GM21447 (cell line): ENCODE measurements at regions not wholly inside any gene's neighbourhood (a gene's known extent, or its start where the extent isn't known, plus 50 kb on each side); places are given as distances from the start of the nearest gene placed in this dataset.

Experiments used
- ATAC-seq: cut with Tn5 transposase; IDR thresholded peaks from one replicate; pipeline ENCODE4 v1.9.1; 2021; ENCODE audit not compliant: unreplicated experiment

GRCh38 chr4:35138449-35138848 lies 1105.9 kb downstream of the ARAP2 start:
- ATAC-seq, result no peak

DNA sequence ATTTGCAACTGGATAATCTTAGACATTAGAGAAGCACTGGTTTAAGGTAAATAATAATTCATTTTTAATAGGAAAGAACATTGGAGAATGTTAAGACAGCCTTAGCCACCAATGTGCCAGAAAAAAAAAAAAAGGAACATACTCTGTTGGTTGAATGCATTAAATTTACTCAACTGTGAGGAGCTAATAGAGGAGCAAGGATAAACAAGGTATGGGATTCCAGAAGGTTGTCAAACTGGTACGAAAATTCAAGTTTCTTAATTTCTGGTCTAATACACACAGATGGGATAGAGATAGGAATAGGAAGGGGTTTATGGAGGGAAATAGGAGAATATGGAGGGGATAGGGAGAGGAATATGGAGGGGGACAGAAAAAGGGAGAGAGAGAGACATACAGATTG lies 1096.6 kb downstream of the ARAP2 start:
- no peak for ATAC-seq

DNA sequence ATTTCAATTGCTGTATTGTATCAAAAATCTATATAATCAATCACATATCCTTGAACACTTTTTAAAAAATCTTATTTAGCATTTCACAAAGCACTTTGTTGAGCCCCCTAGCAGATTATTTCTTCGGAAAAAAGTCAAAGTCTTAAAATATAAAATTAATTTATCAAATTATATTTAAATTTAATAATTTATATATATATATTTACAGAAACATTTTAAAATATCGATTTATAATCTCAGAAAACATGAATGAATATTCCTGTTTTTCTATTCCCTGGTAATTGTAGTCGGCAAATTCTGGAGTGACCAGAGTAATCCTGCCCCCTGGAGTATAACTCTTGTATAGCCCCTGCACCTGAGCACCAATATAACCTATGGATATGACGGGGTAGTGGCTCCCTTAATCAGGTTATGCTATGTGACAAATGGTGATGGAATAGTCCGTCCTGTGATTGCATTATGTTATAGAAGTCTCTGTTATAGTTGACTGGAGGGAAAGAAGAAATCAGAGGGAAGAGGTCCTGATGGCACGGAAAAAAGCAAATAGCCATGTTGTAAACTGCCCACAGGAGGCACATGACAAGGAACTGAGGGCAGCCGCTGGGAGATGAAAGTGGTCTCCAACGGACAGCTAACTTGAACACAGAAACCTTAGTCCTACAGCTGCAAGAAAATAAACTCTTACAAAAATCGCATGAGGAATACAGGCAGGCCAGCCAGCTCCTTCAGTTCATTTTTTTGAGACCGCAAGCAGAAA lies 1092.3 kb downstream of the ARAP2 start:
- ATAC-seq, result no peak

GRCh38 chr4:35163168-35163567 lies 1081.1 kb downstream of the ARAP2 start:
- no peak for ATAC-seq

- no peak for ATAC-seq
Measured at GRCh38 chr4:35164063-35164462, 1080.3 kb downstream of the ARAP2 start.

GRCh38 chr4:35166466-35166865 lies 1077.8 kb downstream of the ARAP2 start:
- ATAC-seq, result no peak

DNA sequence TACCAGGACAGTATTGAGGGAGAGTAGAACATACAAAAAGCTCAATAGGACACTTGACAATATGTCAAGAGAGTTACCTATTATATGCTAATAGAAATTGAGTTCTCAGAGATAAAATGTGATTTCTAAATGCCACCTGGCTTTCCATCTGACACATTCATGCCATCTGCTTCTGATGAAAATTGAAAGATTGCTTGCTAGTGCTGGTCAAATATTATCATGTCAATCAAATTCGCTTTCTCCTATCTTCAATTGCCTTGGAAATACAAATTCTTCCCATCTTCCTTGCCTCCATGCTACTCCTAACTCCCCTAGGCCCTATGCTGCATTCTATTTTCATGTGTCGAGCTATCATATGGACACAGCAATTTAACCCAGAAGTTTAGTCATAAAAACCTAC lies 1076.9 kb downstream of the ARAP2 start:
- ATAC-seq, result no peak

- ATAC-seq, result no peak
Measured at GRCh38 chr4:35175487-35175886, 1068.8 kb downstream of the ARAP2 start.

GRCh38 chr4:35175894-35176293 lies 1068.4 kb downstream of the ARAP2 start:
- ATAC-seq, result no peak

GRCh38 chr4:35182451-35182850 lies 1061.9 kb downstream of the ARAP2 start:
- no peak for ATAC-seq

DNA sequence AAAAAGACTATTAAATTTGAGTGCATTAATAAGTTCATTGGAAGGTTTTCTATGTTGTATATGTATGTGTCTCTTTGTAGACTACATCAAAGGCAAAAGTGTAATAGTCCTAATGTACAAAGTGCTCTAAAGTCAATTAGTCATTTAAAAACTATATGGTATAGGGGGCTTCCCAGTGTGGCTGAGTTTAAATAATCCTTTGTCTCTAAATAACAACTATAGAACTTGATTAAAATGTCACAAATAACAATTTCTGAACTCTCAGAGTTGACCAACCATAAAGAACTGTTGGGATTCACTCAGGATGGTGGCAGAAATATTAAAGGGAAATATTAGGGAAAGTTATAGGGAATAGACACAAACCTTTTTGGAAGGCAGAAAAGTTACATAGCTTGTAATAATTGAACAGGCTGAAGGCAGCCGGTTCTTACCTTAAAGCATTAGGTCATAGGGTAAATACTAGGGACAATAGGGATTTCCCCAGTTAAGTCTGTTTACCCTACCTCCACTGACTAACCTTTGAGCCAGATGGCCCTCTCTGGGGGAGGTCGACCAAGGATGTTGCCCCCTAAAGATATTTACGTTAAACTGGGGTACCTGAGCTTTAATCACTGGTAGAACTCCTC lies 1054.2 kb downstream of the ARAP2 start:
- ATAC-seq, result no peak

DNA sequence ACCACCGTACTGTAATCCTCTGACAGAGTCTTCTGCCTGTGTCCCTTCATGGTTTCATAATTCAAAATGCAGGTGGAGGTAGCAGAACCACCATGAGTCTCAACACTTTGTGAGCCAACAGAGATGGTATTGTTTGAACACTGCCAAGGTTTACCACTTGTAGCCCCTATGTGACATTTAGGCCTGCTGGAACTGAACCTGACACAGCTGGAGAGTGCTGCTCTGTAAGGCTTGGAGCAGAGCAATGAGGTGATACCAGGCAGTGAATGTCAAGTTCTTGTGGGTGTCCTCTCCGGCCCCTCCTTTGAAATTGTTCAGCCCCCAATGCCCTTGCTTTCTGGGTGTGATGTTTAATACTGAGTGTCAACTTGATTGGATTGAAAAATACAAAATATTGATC lies 1042.9 kb downstream of the ARAP2 start:
- ATAC-seq, result no peak

- no peak for ATAC-seq
Measured at GRCh38 chr4:35216636-35217035, 1027.7 kb downstream of the ARAP2 start.

DNA sequence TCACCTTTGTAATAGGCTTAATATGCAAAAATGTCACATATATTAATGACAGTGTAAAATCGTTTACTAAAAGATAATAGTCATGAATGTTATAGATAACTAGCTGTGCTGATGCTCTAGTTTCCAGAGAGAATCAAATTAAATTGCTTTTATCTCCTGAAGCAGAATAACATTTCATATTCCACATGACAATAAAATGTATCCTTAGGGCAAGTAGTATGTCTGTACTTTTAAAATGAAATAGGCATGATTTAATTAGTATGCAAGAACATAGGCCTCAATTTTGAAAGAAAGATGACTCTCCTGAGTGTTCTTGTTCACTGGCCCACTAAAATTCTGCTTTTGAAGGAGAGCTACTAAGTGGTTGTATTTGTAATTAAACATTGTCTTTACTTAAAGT lies 1027.0 kb downstream of the ARAP2 start:
- no peak for ATAC-seq

- no peak for ATAC-seq
Measured at GRCh38 chr4:35228313-35228712, 1016.0 kb downstream of the ARAP2 start.

- ATAC-seq, result no peak
Measured at GRCh38 chr4:35229021-35229420, 1015.3 kb downstream of the ARAP2 start.

DNA sequence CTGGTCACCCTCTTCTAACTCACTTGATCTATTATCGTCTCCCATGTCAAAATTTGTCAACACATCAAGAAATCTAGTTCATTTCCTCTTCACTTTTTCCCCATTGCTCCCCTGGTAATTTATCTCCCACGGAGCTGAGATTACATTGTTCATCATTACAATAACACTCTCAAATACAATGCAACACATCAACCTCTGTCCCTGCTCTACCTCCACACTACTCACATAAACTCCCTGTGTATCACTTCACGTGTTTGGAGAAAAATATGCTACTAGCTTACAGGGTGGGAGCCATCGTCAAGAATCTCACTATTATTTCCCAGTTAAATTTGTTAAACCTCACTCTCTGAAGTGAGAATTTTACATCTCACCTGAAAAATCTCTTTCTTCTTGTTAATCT lies 1006.4 kb downstream of the ARAP2 start:
- no peak for ATAC-seq

DNA sequence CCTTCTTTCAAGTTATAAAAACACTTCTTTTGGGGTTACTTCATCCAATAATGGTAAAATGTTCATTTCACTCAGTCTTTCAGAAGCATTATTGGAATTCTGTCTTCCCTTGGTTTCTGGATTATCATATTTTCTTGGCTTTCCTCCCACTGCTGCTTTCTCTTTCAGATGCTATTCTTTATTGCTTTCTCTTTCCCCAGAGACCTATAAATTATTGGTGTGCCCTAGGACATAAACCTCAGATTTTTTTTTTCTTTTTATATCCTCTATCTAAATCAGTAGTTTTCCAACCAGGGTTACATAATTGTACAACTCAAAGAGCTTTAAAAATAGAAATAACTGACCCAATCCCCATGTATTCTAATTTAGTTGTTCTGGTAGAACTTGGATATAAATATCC lies 1005.5 kb downstream of the ARAP2 start:
- ATAC-seq, result no peak

DNA sequence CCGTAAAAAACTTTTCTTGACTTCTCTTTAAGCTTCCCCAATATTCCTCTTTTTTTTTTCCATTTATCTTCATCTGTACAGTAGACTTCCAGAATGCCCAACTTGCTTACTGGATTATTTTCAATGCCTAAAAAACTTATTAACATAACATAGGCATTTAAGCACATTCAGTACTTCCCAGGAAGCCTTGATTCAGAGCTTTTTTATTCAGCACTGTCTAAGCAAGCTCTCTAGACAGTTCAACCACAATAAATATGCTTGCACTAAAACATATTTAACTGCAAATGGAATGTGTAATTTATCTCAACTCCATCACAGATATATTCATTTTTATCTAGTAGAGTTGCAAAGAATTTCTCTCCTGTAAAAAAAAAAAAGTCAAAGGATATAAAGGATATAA lies 997.8 kb downstream of the ARAP2 start:
- ATAC-seq, result no peak

- ATAC-seq, result no peak
Measured at GRCh38 chr4:35247047-35247446, 997.3 kb downstream of the ARAP2 start.

- ATAC-seq, result no peak
Measured at GRCh38 chr4:35250331-35250730, 994.0 kb downstream of the ARAP2 start.

DNA sequence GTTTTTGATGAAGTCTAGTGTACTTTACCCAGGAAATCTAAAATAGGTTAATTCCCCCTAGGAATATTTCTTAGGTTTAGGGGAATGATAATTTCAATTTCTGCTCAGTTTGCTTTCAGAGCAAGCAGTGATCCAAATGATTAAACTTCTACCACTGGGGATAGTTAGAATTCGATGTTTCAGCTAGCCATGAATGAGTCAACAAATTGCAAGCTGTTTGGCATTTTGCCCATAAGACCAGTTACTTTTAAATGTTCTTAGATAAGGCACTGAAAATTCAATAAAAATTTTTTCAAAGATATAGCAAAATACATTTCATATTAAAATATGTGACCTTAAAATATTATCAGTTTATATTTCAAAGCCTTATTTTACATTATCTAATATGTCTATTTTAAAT lies 993.6 kb downstream of the ARAP2 start:
- ATAC-seq, result no peak

DNA sequence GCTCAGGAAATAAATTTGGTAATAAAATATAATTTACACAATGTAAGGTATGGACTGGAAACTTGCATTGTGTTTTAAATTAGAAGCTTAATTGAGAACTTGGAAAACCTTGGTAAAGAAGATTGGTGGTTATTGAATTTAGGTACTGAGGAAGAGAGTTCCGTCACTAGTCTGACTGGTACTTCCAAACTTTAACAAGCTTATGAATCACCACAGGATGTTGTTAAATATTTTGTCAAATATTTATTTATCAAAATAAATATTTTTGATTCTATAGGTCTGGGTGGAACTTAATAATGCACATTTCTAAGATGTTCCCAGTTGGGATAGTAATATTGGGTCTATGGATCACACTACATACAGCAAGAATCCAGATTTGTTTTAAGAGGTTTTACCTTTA lies 992.2 kb downstream of the ARAP2 start:
- no peak for ATAC-seq
